IMR-90 (cell line): ENCODE measurements at regions not wholly inside any gene's neighbourhood (a gene's known extent, or its start where the extent isn't known, plus 50 kb on each side); places are given as distances from the start of the nearest gene placed in this dataset.

Source experiments
- ATAC-seq: fragments of 200-7000 bp; cut with Tn5 transposase; 2 replicates; pipeline ENCODE4 v1.9.1; 2020; ENCODE audit warnings: low read depth, mild to moderate bottlenecking, moderate library complexity
- BruUV-seq: library from RNA; stranded (reverse); fragments of 400-500 nt; replicated peaks from 2 replicates; lab custom pipeline; 2021; lab: Mats Ljungman, UMichigan
- CTCF ChIA-PET: fragments of 300-600 bp; formaldehyde crosslinking; extraction: SDS; loops from one replicate; lab custom pipeline; 2021; ENCODE audit warnings: antibody characterized with exemption; lab: Yijun Ruan, JAX
- POLR2A ChIA-PET: fragments of 300-600 bp; sonication (Branson Sonifier 250); formaldehyde crosslinking; loops from one replicate; lab custom pipeline; 2022; ENCODE audit warnings: antibody characterized with exemption; ENCODE audit not compliant: unreplicated experiment; lab: Charles Lee
- DNase-seq: peaks from one replicate; pipeline ENCODE4 v3.0.0; 2013
- H2AFZ ChIP-seq: replicated peaks from 2 replicates; pipeline ENCODE3; 2013; ENCODE audit warnings: low read length, mild to moderate bottlenecking; ENCODE audit not compliant: poor library complexity
- H2AK5ac ChIP-seq: 2 replicates; pipeline ENCODE4 v1.6.1; 2013; ENCODE audit warnings: low read depth, low read length, inconsistent platforms
- H2AK9ac ChIP-seq: replicated peaks from 2 replicates; pipeline ENCODE3; 2013; ENCODE audit warnings: mild to moderate bottlenecking, low read depth, low read length, moderate library complexity; ENCODE audit not compliant: poor library complexity
- H2BK120ac ChIP-seq: 2 replicates; pipeline ENCODE4 v1.6.1; 2013; ENCODE audit warnings: low read depth, low read length, inconsistent platforms
- H2BK15ac ChIP-seq: 3 replicates; pipeline ENCODE4 v1.6.1; 2013; ENCODE audit warnings: low read depth, low read length, inconsistent platforms
- H2BK20ac ChIP-seq: 2 replicates; pipeline ENCODE4 v1.6.1; 2013; ENCODE audit warnings: low read depth, mild to moderate bottlenecking, inconsistent platforms, low read length, moderate library complexity
- H2BK5ac ChIP-seq: 2 replicates; pipeline ENCODE4 v1.6.1; 2013; ENCODE audit warnings: mild to moderate bottlenecking, low read depth, low read length, inconsistent platforms; ENCODE audit not compliant: poor library complexity, severe bottlenecking
- H3K14ac ChIP-seq: replicated peaks from 2 replicates; pipeline ENCODE4 v1.6.1; 2013; ENCODE audit warnings: low read depth, low read length, inconsistent platforms
- H3K18ac ChIP-seq: 2 replicates; pipeline ENCODE4 v1.6.1; 2013; ENCODE audit warnings: low read depth, low read length, control low read depth
- H3K23ac ChIP-seq: 2 replicates; pipeline ENCODE4 v1.6.1; 2013; ENCODE audit warnings: low read depth, low read length, inconsistent platforms
- H3K27ac ChIP-seq: 2 replicates; pipeline ENCODE4 v1.5.1; 2013; ENCODE audit warnings: mild to moderate bottlenecking, control low read depth, low read length; ENCODE audit not compliant: insufficient read depth
- H3K27me3 ChIP-seq: 2 replicates; pipeline ENCODE4 v1.6.1; 2013; ENCODE audit warnings: low read length; ENCODE audit not compliant: control insufficient read depth, insufficient read depth
- H3K36me3 ChIP-seq: 2 replicates; pipeline ENCODE4 v1.6.1; 2013; ENCODE audit warnings: low read length, mixed read lengths; ENCODE audit not compliant: control insufficient read depth, insufficient read depth
- H3K4ac ChIP-seq: 2 replicates; pipeline ENCODE4 v1.6.1; 2013; ENCODE audit warnings: low read depth, low read length, inconsistent platforms
- H3K4me1 ChIP-seq: 2 replicates; pipeline ENCODE4 v1.6.1; 2013; ENCODE audit warnings: low read length, mixed read lengths; ENCODE audit not compliant: control insufficient read depth, insufficient read depth
- H3K4me2 ChIP-seq: 2 replicates; pipeline ENCODE4 v1.6.1; 2013; ENCODE audit warnings: low read depth, mild to moderate bottlenecking, control low read depth, low read length, moderate library complexity
- H3K4me3 ChIP-seq: 2 replicates; pipeline ENCODE4 v1.5.1; 2013; ENCODE audit warnings: low read depth, mild to moderate bottlenecking, control low read depth, low read length, moderate library complexity; ENCODE audit not compliant: insufficient read depth
- H3K56ac ChIP-seq: 2 replicates; pipeline ENCODE4 v1.6.1; 2013; ENCODE audit warnings: low read length, inconsistent platforms; ENCODE audit not compliant: insufficient read depth; ENCODE audit errors: extremely low read depth
- H3K79me1 ChIP-seq, 2 experiments: 2 replicates each; pipeline ENCODE4 v1.6.1; 2013; ENCODE audit warnings: low read length in 2 of 2, inconsistent platforms in 1 of 2, low read depth in 1 of 2
- H3K9ac ChIP-seq: 2 replicates; pipeline ENCODE4 v1.6.1; 2013; ENCODE audit warnings: low read depth, low read length, control low read depth
- H3K9me1 ChIP-seq: 2 replicates; pipeline ENCODE4 v1.6.1; 2013; ENCODE audit warnings: low read length, inconsistent platforms; ENCODE audit not compliant: insufficient read depth
- H3K9me3 ChIP-seq: 2 replicates; pipeline ENCODE4 v1.6.1; 2013; ENCODE audit warnings: low read length; ENCODE audit not compliant: control insufficient read depth, insufficient read depth
- H4K20me1 ChIP-seq: 2 replicates; pipeline ENCODE4 v1.6.1; 2013; ENCODE audit warnings: low read length, inconsistent platforms; ENCODE audit not compliant: insufficient read depth
- H4K5ac ChIP-seq: 2 replicates; pipeline ENCODE4 v1.6.1; 2013; ENCODE audit warnings: mild to moderate bottlenecking, low read depth, low read length, control low read depth
- H4K8ac ChIP-seq, 2 experiments: 2 replicates each; pipeline ENCODE4 v1.6.1; 2013; ENCODE audit warnings: low read depth in 2 of 2, low read length in 2 of 2, control low read depth in 1 of 2, inconsistent platforms in 1 of 2
- H4K91ac ChIP-seq: 2 replicates; pipeline ENCODE4 v1.6.1; 2013; ENCODE audit warnings: low read depth, low read length, inconsistent platforms; ENCODE audit not compliant: insufficient read depth
- BHLHE40 ChIP-seq: fragments of 150-350 bp; IDR thresholded peaks from 2 replicates; pipeline ENCODE4 v1.6.1; 2016; ENCODE audit warnings: mild to moderate bottlenecking, low read depth, low read length
- CEBPB ChIP-seq: IDR thresholded peaks from 2 replicates; pipeline ENCODE4 v1.6.1; 2012; ENCODE audit warnings: low read depth, low read length, improper control_type of control experiment
- CHD1 ChIP-seq: IDR thresholded peaks from 2 replicates; pipeline ENCODE4 v1.6.1; 2012; ENCODE audit warnings: low read depth, low read length, improper control_type of control experiment
- CTCF ChIP-seq: conservative IDR thresholded peaks from 2 replicates; pipeline ENCODE4 v1.5.1; 2012; ENCODE audit warnings: mild to moderate bottlenecking, low read depth, low read length, improper control_type of control experiment
- ELK1 ChIP-seq: fragments of 150-350 bp; IDR thresholded peaks from 2 replicates; pipeline ENCODE4 v1.6.1; 2016; ENCODE audit warnings: low read depth, mild to moderate bottlenecking, low read length, moderate library complexity, borderline replicate concordance
- FOS ChIP-seq: fragments of 150-350 bp; IDR thresholded peaks from 2 replicates; pipeline ENCODE4 v1.6.1; 2016; ENCODE audit warnings: low read depth, low read length
- MAFK ChIP-seq: IDR thresholded peaks from 2 replicates; pipeline ENCODE4 v1.6.1; 2012; ENCODE audit warnings: low read depth, low read length, improper control_type of control experiment
- MAZ ChIP-seq: IDR thresholded peaks from 2 replicates; pipeline ENCODE4 v1.6.1; 2012; ENCODE audit warnings: low read depth, mild to moderate bottlenecking, low read length, improper control_type of control experiment, moderate library complexity, borderline replicate concordance
- MXI1 ChIP-seq: IDR thresholded peaks from 2 replicates; pipeline ENCODE4 v1.6.1; 2012; ENCODE audit warnings: low read depth, mild to moderate bottlenecking, low read length, moderate library complexity, borderline replicate concordance
- NFE2L2 ChIP-seq: fragments of 150-350 bp; IDR thresholded peaks from 2 replicates; pipeline ENCODE4 v1.6.1; 2016; ENCODE audit warnings: low read depth, mild to moderate bottlenecking, low read length
- POLR2A ChIP-seq: IDR thresholded peaks from 2 replicates; pipeline ENCODE4 v1.6.1; 2012; ENCODE audit warnings: mild to moderate bottlenecking, low read depth, low read length
- RAD21 ChIP-seq: IDR thresholded peaks from 2 replicates; pipeline ENCODE4 v1.6.1; 2012; ENCODE audit warnings: low read length, improper control_type of control experiment
- RCOR1 ChIP-seq: IDR thresholded peaks from 2 replicates; pipeline ENCODE4 v1.6.1; 2012; ENCODE audit warnings: mild to moderate bottlenecking, low read length, improper control_type of control experiment; ENCODE audit not compliant: insufficient replicate concordance
- RFX5 ChIP-seq: IDR thresholded peaks from 2 replicates; pipeline ENCODE4 v1.8.0; 2012; ENCODE audit warnings: low read depth, mild to moderate bottlenecking, low read length, moderate library complexity
- SMC3 ChIP-seq: fragments of 150-350 bp; IDR thresholded peaks from 2 replicates; pipeline ENCODE4 v1.6.1; 2016; ENCODE audit warnings: low read depth, mild to moderate bottlenecking, antibody characterized with exemption, low read length, moderate library complexity
- USF2 ChIP-seq: fragments of 150-350 bp; IDR thresholded peaks from 2 replicates; pipeline ENCODE4 v1.6.1; 2017; ENCODE audit warnings: mild to moderate bottlenecking, antibody characterized with exemption, low read length, low read depth
- WGBS, 2 experiments: methylation state at CpG; one replicate each; pipeline versions ENCODE4 v1.1.5 to v1.1.7; 2013; ENCODE audit warnings: missing lambda C conversion rate in 2 of 2; ENCODE audit not compliant: insufficient read length in 1 of 2; ENCODE audit errors: extremely low coverage in 2 of 2; 5-methylcytosine and 5-hydroxymethylcytosine counted together
- dilution Hi-C: fragments of 300-500 bp; cut with HindIII; formaldehyde crosslinking; loops from one replicate; pipeline ENCODE4 v1.14.3; 2018; ENCODE audit warnings: low sequenced_read_pairs; ENCODE audit not compliant: unreplicated experiment
- in situ Hi-C: fragments of 300-500 bp; cut with MboI; formaldehyde crosslinking; loops from 3 replicates; pipeline ENCODE4 v1.14.3; 2019; ENCODE audit warnings: low sequenced_read_pairs, inconsistent platforms, mixed read lengths
- intact Hi-C: fragments of 100-400 bp; cut with micrococcal nuclease; formaldehyde crosslinking; loops from 2 replicates; pipeline ENCODE4 v1.10.0; 2022

GRCh38 chr7:84536271-84536870 is 341.8 kb upstream of the SEMA3A start:
- Histone ChIP-seq H3K4ac (no peak overlapping the region; the same call in 1 of the 2 replicates), H3K9me3 (no peaks in the 10 kb centered on the region), H3K79me1 (no peaks in the 10 kb centered on the region), H4K5ac (no peak overlapping the region), H2AK5ac (peak overlapping the region; percentile 36; the same call in 1 of the 2 replicates), H2BK15ac (peak overlapping the region; percentile 84; the same call in 1 of the 3 replicates), H2BK20ac (peak overlapping the region; percentile 27; the same call in 1 of the 2 replicates), H3K9ac (no peak overlapping the region), H3K14ac (peak overlapping the region; percentile 48; the same call in 1 of the 2 replicates), H3K36me3 (no peaks in the 10 kb centered on the region), H3K4me1 (0 out of 2 replicates have a peak, but pooled peaks cover 2% of the 10 kb centered on the region), H2BK120ac (no peak overlapping the region), H4K20me1 (no peaks in the 10 kb centered on the region), H3K4me3 (no peak overlapping the region), H3K27me3 (no peaks in the 10 kb centered on the region), H3K4me2 (no peak overlapping the region), H3K27ac (no peak overlapping the region), H4K91ac (no peak overlapping the region), H2AK9ac (no peak overlapping the region), H4K8ac (no peak overlapping the region), H3K23ac (peak overlapping the region; percentile 44; the same call in 1 of the 2 replicates), H2AFZ (no peak overlapping the region), H3K56ac (no peak overlapping the region), H2BK5ac (no peak overlapping the region), H3K18ac (peak overlapping the region; percentile 66; the same call in 1 of the 2 replicates), H3K9me1 (0 out of 2 replicates have a peak, but pooled peaks cover 3% of the 10 kb centered on the region)
- ATAC-seq: peak; percentile 49
- TF ChIP-seq CHD1 (no peak), CEBPB (no peak), MAFK (no peak), RFX5 (no peak), MXI1 (no peak), MAZ (no peak), ELK1 (no peak), NFE2L2 (no peak), FOS (no peak), SMC3 (no peak), BHLHE40 (no peak), USF2 (no peak), CTCF (no peak), RCOR1 (no peak), RAD21 (no peak), POLR2A (no peak)
- WGBS, 2 experiments: no CpG with 5 or more reads among the region's 3 CpGs
- CTCF ChIA-PET: no interaction called here
- dilution Hi-C loops (no loop called here), in situ Hi-C loops (no loop called here), intact Hi-C loops (no loop called here)
- no TSS peak for BruUV-seq
- no peak for DNase-seq
- POLR2A ChIA-PET: no interaction called here
